Cardiac fibroblast (primary cell): ENCODE measurements at regions not wholly inside any gene's neighbourhood (a gene's known extent, or its start where the extent isn't known, plus 50 kb on each side); places are given as distances from the start of the nearest gene placed in this dataset.
A peak's percentile ranks its signal among the peaks of the same experiment; 100 is the strongest.

Experiments
- DNase-seq, 2 donors: peaks; one replicate each; pipeline versions ENCODE4 v3.0.0 to v3.0.0-alpha.2; 2010; ENCODE audit warnings: low read depth in 2 of 2
- H3K4me3 ChIP-seq, 2 donors: replicated peaks in 1 of 2; 1 replicate in 1 of 2; 2 replicates in 1 of 2; pipeline ENCODE4 v1.5.1; 2011; ENCODE audit warnings: low read depth in 2 of 2, low read length in 2 of 2, mild to moderate bottlenecking in 2 of 2, moderate library complexity in 1 of 2
- CTCF ChIP-seq: IDR thresholded peaks from one replicate; pipeline ENCODE4 v1.5.1; 2011; ENCODE audit warnings: low read depth, mild to moderate bottlenecking, low read length, inconsistent platforms

- TF ChIP-seq CTCF: no peak
- H3K4me3 ChIP-seq: no peak overlapping the region
- no peak for DNase-seq
These were observed 68.7 kb upstream of the FGF3 start for GRCh38 chr11:69887841-69888427.

GRCh38 chr11:69888483-69889181, 69.4 kb upstream of the FGF3 start:
- TF ChIP-seq CTCF: peak; percentile 93
- DNase-seq: peak; percentile 64 to 65
- no peak overlapping the region for H3K4me3 ChIP-seq

- TF ChIP-seq CTCF: no peak
- no peak for DNase-seq
- H3K4me3 ChIP-seq: no peak overlapping the region
These were observed 70.4 kb upstream of the FGF3 start for GRCh38 chr11:69889400-69890318.

GRCh38 chr11:69890476-69890875, 71.3 kb upstream of the FGF3 start:
- TF ChIP-seq CTCF: no peak
- DNase-seq: no peak
- no peak overlapping the region for H3K4me3 ChIP-seq

- H3K4me3 ChIP-seq: no peak overlapping the region
- TF ChIP-seq CTCF: no peak
- no peak for DNase-seq
These were observed 72.4 kb upstream of the FGF3 start for GRCh38 chr11:69891421-69892236.

GRCh38 chr11:69892237-69892985, 73.2 kb upstream of the FGF3 start:
- H3K4me3 ChIP-seq: no peak overlapping the region
- DNase-seq: no peak
- TF ChIP-seq CTCF: no peak
